GM12878 (cell line): ENCODE measurements at regions not wholly inside any gene's neighbourhood (a gene's known extent, or its start where the extent isn't known, plus 50 kb on each side); places are given as distances from the start of the nearest gene placed in this dataset.

Experiments used
- ATAC-seq: fragments of 200-7000 bp; cut with Tn5 transposase; 3 replicates; pipeline ENCODE4 v1.9.1; 2020; ENCODE audit warnings: mild to moderate bottlenecking, moderate library complexity
- BruUV-seq: library from RNA; stranded (reverse); fragments of 400-500 nt; replicated peaks from 2 replicates; lab custom pipeline; 2021; lab: Mats Ljungman, UMichigan
- CTCF ChIA-PET: fragments of 300-600 bp; sonication (Branson Sonifier 250); formaldehyde crosslinking; extraction: SDS; loops from one replicate; lab custom pipeline; 2021; ENCODE audit warnings: inconsistent platforms; lab: Yijun Ruan, JAX
- POLR2A ChIA-PET: fragments of 350-600 bp; formaldehyde crosslinking; extraction: SDS; loops from one replicate; lab custom pipeline; 2021; ENCODE audit warnings: inconsistent platforms; lab: Charles Lee
- RAD21 ChIA-PET: fragments of 300-600 bp; sonication (Branson Sonifier 250); formaldehyde crosslinking; loops from one replicate; lab custom pipeline; 2023; ENCODE audit warnings: antibody characterized with exemption; ENCODE audit not compliant: unreplicated experiment; lab: Charles Lee
- SMC1A ChIA-PET: fragments of 300-600 bp; sonication (Branson Sonifier 250); formaldehyde crosslinking; loops from one replicate; lab custom pipeline; 2023; ENCODE audit not compliant: unreplicated experiment, uncharacterized antibody; lab: Charles Lee
- DNase-seq: peaks from one replicate; pipeline ENCODE4 v3.0.0-alpha.2; 2011; ENCODE audit warnings: low read depth, low spot score
- FAIRE-seq: peaks from 3 replicates; lab custom pipeline; 2011; peaks lifted over from hg19 to GRCh38; lab: Jason Lieb, UNC
- H2AFZ ChIP-seq: 2 replicates; pipeline ENCODE4 v1.6.0; 2011; ENCODE audit warnings: low read depth, low read length, control low read depth; ENCODE audit not compliant: control insufficient read depth
- H3K27ac ChIP-seq: 2 replicates; pipeline ENCODE4 v1.5.1; 2011; ENCODE audit warnings: control low read depth; ENCODE audit not compliant: control insufficient read depth, insufficient read depth
- H3K27me3 ChIP-seq, 2 experiments: replicated peaks in 1 of 2; 2 replicates each; pipeline versions ENCODE4 v1.6.0 to v1.6.1; 2011; ENCODE audit warnings: low read length in 1 of 2; ENCODE audit not compliant: control insufficient read depth in 2 of 2, insufficient read depth in 2 of 2
- H3K36me3 ChIP-seq, 2 experiments: 2 replicates each; pipeline ENCODE4 v1.5.1; 2011; ENCODE audit warnings: low read length in 1 of 2; ENCODE audit not compliant: control insufficient read depth in 2 of 2, insufficient read depth in 2 of 2
- H3K4me1 ChIP-seq: 2 replicates; pipeline ENCODE4 v1.6.1; 2011; ENCODE audit warnings: mild to moderate bottlenecking, low read length, moderate library complexity, mixed read lengths; ENCODE audit not compliant: control insufficient read depth, insufficient read depth
- H3K4me2 ChIP-seq: 2 replicates; pipeline ENCODE4 v1.6.0; 2011; ENCODE audit warnings: control low read depth; ENCODE audit not compliant: control insufficient read depth, insufficient read depth
- H3K4me3 ChIP-seq: fragments of 200-600 bp; sonication (generic); 2 replicates; pipeline ENCODE4 v1.5.1; 2016
- H3K79me2 ChIP-seq: 2 replicates; pipeline ENCODE4 v1.6.0; 2011; ENCODE audit warnings: low read length; ENCODE audit not compliant: control insufficient read depth, insufficient read depth
- H3K9ac ChIP-seq: 2 replicates; pipeline ENCODE4 v1.8.0; 2011; ENCODE audit warnings: low read length, control low read depth, mixed read lengths; ENCODE audit not compliant: control insufficient read depth, insufficient read depth
- H3K9me3 ChIP-seq: replicated peaks from 3 replicates; pipeline ENCODE4 v1.5.1; 2011; ENCODE audit warnings: mild to moderate bottlenecking, low read length; ENCODE audit not compliant: control insufficient read depth, insufficient read depth
- H4K20me1 ChIP-seq: 2 replicates; pipeline ENCODE4 v1.6.0; 2011; ENCODE audit not compliant: control insufficient read depth, insufficient read depth
- CBFB ChIP-seq: IDR thresholded peaks from 2 replicates; pipeline ENCODE4 v1.6.1; 2016; ENCODE audit warnings: antibody characterized with exemption, low read depth
- MXI1 ChIP-seq: fragments of 150-350 bp; IDR thresholded peaks from 2 replicates; pipeline ENCODE4 v1.6.1; 2011; ENCODE audit warnings: low read depth, mild to moderate bottlenecking, inconsistent platforms, low read length, improper control_type of control experiment
- NBN ChIP-seq: fragments of 450-650 bp; IDR thresholded peaks from 2 replicates; pipeline ENCODE4 v1.6.1; 2016
- NFYA ChIP-seq: IDR thresholded peaks from 2 replicates; pipeline ENCODE4 v1.6.1; 2011; ENCODE audit warnings: low read depth, mild to moderate bottlenecking, low read length, improper control_type of control experiment, borderline replicate concordance
- NR2F1 ChIP-seq: fragments of 450-650 bp; conservative IDR thresholded peaks from 2 replicates; pipeline ENCODE4 v1.6.1; 2017; ENCODE audit warnings: mild to moderate bottlenecking
- POU2F2 ChIP-seq: IDR thresholded peaks from 3 replicates; pipeline ENCODE4 v1.6.1; 2011; ENCODE audit warnings: low read depth, mild to moderate bottlenecking, low read length, borderline replicate concordance
- RELA ChIP-seq: fragments of 450-650 bp; IDR thresholded peaks from 2 replicates; pipeline ENCODE4 v1.8.0; 2014; ENCODE audit warnings: borderline replicate concordance; ENCODE audit not compliant: partially characterized antibody
- RFX5 ChIP-seq: IDR thresholded peaks from 2 replicates; pipeline ENCODE4 v1.6.1; 2011; ENCODE audit warnings: low read depth, low read length, improper control_type of control experiment
- SREBF1 ChIP-seq: IDR thresholded peaks from 2 replicates; pipeline ENCODE4 v1.6.1; 2012; ENCODE audit warnings: mild to moderate bottlenecking, low read length
- WGBS: methylation state at CpG from one replicate; pipeline ENCODE4 v1.1.6; 2016; ENCODE audit warnings: low lambda C conversion rate; ENCODE audit not compliant: insufficient replicate concordance, insufficient coverage; ENCODE audit errors: missing lambda C conversion rate; 5-methylcytosine and 5-hydroxymethylcytosine counted together
- in situ Hi-C: fragments of 300-500 bp; cut with MboI; formaldehyde crosslinking; loops from 9 replicates; pipeline ENCODE4 v1.14.3; 2018; ENCODE audit warnings: mixed read lengths
- intact Hi-C: fragments of 100-400 bp; cut with micrococcal nuclease; formaldehyde crosslinking; loops from one replicate; pipeline ENCODE4 v1.14.2; 2022; ENCODE audit not compliant: unreplicated experiment

- no peaks in the 10 kb centered on the region for H3K36me3 ChIP-seq
- SMC1A ChIA-PET = interaction anchor here (0.7 to 1.5 kb wide), 3 partner anchors 29 to 104 kb away, joined by 3 to 4 read pairs (median 4); no protein-coding TSS in a partner anchor
- RAD21 ChIA-PET = no interaction called here
- no peak overlapping the region for H3K9ac ChIP-seq
- H3K27ac ChIP-seq = no peak overlapping the region
- H3K4me2 ChIP-seq = no peak overlapping the region
- intact Hi-C loops (no loop called here), in situ Hi-C loops (no loop called here)
- 7% methylated on average over 2 of the region's 2 CpGs for WGBS
- H3K4me1 ChIP-seq = no peaks in the 10 kb centered on the region; the same call in 1 of the 2 replicates
- no peak overlapping the region for H3K4me3 ChIP-seq
- no peak for DNase-seq
- no peaks in the 10 kb centered on the region for H3K9me3 ChIP-seq
- CTCF ChIA-PET = interaction anchor here (1.2 kb wide), 2 partner anchors 12 kb away, joined by 3 to 5 read pairs; no protein-coding TSS in a partner anchor
- BruUV-seq = no TSS peak
- H3K27me3 ChIP-seq = no peaks in the 10 kb centered on the region
- POLR2A ChIA-PET = interaction anchor here (0.8 kb wide), 1 partner anchor 166 kb away, joined by 3 read pairs; no protein-coding TSS in a partner anchor
- no peak for ATAC-seq
- no peaks in the 10 kb centered on the region; the same call in 1 of the 2 replicates for H4K20me1 ChIP-seq
- TF ChIP-seq POU2F2 (no peak), NBN (no peak), SREBF1 (no peak), CBFB (no peak), RFX5 (no peak), MXI1 (no peak), RELA (no peak), NR2F1 (no peak), NFYA (no peak)
- no peak overlapping the region for H2AFZ ChIP-seq
- no peaks in the 10 kb centered on the region for H3K79me2 ChIP-seq
- no peak for FAIRE-seq
These were observed 532.2 kb downstream of the MID1IP1 start for GRCh38 chrX:39333451-39333850.
